Stimulated activated CD4-positive, alpha-beta T cell treated with anti-CD3 and anti-CD28 coated beads, Interleukin-2, amount 100 ng/mL, for 24 hours (primary cell): ENCODE measurements at regions not wholly inside any gene's neighbourhood (a gene's known extent, or its start where the extent isn't known, plus 50 kb on each side); places are given as distances from the start of the nearest gene placed in this dataset.
"Not testable (repeated sequence)": the region's sequence is repeated elsewhere in the genome, so short reads cannot be mapped to it uniquely, and the experiment has no call there.

ENCODE experiments used
- DNase-seq, 2 donors: peaks; one replicate each; pipeline ENCODE4 v3.0.0-alpha.2; 2020

- no peak for DNase-seq
These were observed 106.4 kb downstream of the BRD1 start for GRCh38 chr22:49721211-49721763.

GRCh38 chr22:49720279-49720959 is 107.3 kb downstream of the BRD1 start:
- DNase-seq, result no peak

GRCh38 chr22:49719046-49719445 is 108.6 kb downstream of the BRD1 start:
- no peak for DNase-seq

- DNase-seq, result no peak
These were observed 109.3 kb downstream of the BRD1 start for GRCh38 chr22:49718396-49718795.

GRCh38 chr22:49717322-49717919 is 110.3 kb downstream of the BRD1 start:
- DNase-seq, result no peak

DNA sequence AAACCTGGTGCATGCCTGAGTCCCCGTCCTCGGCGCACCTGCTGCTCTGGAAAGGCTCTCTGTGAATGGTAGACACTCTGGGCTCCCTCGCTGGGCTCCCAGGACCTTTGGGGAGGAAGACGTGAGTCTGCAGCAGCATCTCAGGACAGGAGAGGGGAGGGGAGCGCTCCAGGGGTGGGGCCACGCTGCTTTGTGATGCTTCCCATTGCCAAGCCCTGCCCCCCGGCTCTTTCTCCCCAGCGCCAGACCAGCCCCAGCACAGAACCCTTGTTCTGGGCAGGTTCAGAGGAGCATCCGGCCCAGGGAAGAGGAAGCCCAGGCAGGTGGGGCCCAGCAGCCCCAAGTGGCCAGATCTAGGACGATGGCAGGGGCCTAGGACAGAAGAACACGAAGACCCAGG is 111.2 kb downstream of the BRD1 start:
- no peak for DNase-seq

GRCh38 chr22:49715450-49715849 is 112.2 kb downstream of the BRD1 start:
- no peak for DNase-seq

GRCh38 chr22:49713003-49713402 is 114.7 kb downstream of the BRD1 start:
- no peak for DNase-seq

DNA sequence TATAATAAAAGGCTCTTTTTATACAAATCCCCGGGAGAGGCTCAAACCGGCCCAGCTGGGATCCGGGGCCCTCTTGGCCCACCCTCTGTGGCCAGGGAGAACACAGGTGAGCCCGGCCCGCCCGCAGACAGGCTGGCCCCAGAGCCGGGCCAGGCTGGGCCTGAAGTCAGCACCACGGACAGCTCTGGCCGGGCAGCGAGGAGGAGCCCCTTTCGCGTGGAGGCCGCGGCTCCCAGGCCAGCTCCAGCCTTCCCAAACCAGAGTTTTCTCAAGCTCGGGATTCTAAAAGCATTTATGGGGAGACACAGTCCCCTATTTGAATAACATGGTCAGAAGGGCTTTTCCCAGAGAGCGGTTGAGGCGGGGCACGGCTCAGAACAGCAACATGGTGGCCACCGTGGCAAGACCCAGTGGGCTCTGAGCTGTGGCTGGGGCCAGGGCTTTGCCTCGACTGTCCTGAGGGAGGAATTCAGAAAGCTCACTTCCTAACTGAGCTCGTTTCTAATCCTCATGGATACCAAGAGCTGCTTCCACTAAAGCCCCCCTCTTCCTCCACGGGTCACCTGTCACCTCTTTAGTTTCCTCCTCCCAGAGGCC is 115.4 kb downstream of the BRD1 start:
- DNase-seq, result no peak

DNA sequence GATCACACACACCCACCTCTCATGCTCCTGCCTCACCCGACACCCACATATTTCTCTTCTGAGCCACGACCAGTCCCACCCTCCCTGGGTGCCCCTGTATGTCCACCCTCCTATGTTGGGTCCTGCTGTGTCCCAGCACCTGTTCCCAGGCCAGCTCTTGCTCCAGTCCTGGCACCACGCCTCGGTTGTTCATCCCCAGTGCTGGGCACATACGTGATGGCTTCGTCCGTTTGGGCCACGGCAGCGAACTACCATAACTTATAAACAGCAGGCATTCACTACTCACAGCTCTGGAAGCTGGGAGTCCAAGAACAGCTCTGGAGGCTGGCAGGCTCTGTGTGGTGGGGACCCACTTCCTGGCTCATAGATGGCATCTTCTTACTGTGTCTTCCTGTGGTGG is 116.9 kb downstream of the BRD1 start:
- no peak for DNase-seq

DNA sequence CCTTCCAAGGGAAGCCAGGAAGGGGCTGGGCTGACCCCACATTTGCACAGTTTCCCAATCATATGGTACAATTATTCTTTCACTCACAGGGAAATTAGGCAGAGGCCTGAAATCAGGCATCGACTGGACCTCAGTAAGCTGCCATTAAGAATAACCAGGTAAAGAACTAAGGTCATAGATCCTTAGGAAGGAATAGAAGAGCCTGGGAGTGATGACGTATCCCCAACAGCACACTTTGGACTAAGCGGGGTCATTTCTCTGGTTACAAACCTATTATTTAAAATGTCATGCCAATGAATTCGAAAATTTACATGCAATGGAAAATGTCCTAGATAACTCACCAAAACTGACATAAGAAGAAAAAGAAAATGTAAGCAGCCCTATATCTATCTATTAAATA is 118.2 kb downstream of the BRD1 start:
- DNase-seq, result no peak

GRCh38 chr22:49705972-49706352 is 121.7 kb downstream of the BRD1 start:
- no peak for DNase-seq

- no peak for DNase-seq
These were observed 122.3 kb downstream of the BRD1 start for GRCh38 chr22:49705216-49705971.

DNA sequence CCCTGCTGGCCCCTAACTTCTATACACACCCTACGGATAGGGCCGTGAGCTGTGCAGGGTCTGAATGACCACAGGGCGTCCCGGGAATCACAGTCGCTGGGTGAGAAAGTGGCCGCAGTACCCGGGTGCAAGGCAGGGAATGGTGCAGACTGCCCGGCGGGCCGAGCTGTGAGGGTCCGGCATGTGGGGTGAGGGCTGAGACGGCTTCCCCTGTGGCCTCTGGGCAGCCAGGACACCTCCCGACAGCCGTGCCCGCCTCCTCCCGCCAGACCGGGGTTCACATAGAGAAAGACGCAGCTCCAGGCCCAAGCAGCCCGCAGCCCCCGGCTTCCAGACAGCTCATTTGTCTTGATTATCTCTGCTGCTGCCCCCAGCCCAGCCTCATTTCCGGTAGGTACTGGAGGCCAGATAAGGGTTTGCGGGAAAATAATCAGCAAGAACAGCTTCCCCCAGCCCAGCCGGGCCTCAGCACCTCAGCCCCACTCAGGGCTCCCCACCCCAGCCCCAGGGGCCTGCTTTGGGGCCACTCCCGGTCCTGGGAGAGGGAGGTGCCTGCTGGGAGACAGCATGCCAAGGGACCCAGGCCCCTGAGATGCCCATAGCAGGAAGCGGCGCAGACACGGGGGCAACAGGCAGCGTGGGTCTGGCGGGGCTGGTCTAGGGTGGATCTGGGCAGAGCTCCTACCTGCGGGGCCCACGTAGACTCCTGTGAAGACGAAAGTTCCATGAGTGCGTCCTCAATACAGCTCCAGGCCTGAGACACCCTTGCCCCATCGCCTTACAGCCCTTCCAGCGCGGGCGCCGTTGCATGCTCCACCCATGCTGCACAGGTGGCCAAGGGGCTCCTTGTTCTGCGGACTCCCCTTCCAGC is 123.1 kb downstream of the BRD1 start:
- DNase-seq, result no peak

DNA sequence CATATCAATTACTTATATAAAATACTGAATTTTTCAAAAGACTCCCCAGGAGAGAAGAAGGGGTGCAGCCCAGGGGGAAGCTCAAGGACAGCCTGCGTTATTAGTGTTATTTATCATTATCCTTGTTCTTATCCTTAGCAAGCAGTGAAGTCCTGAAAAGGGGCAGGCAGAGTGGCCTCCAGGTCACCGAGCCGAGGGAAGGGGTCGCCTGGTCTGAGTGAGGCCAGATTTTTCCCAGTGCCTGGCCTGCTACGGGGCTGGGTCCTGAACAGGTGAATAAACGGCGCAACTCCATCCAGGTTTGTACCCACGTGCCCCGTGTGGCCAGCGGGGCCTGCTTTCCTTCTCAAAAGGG is 123.7 kb downstream of the BRD1 start:
- DNase-seq, result no peak

DNA sequence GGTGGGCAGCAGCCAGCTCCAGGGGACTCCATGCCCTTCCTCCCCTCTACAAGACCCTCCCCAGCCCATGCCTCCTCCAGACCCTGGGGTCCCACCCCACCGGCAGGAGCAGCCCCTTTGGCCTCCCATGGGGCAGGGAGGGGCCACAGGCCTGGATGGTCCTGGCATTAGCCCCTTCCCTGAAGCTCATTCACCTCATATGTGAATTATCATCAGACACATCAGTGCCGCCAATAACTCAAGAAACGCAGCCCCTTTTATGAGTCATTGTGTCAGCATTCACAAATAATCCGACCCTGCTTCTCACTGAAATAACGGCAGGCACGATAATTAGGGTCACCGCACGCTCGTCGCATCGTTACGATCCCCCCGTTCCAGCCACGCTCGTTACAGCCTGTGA is 124.2 kb downstream of the BRD1 start:
- no peak for DNase-seq

GRCh38 chr22:49702068-49702397 is 125.6 kb downstream of the BRD1 start:
- DNase-seq, result no peak

DNA sequence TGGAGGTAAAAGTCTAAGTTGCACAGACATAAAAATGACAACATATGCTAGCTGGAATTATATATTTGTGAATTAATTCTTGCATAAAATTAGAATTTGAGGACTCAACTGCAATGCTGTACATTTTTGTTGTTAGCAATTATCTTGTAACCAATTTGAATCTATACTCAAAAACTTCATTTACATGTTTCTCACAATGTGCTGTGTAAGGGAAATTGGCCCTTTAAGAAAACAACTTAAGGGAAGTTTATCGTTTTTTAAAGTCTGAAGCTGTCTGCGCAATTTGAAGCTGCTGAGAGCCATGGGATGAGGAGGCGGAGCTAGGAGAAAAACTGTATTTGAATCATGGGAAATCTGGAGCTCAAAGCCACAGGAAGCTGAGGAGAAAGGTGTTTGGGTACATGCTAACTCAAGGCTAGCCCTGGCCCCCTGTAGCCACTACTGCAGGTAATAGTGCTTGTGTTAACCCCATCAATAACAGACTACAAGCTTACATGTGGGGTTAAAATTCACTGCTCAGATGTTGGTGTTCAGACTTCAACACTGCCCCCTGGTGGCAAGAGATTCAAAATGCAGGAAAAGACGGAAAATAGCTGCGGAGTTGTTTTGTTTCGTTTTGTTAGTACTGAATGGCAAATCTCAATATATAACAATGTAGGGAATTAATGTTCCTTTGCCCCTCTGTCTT is 126.1 kb downstream of the BRD1 start:
- no peak for DNase-seq

GRCh38 chr22:49699928-49700498 is 127.7 kb downstream of the BRD1 start:
- no peak for DNase-seq

GRCh38 chr22:49699476-49699875 is 128.2 kb downstream of the BRD1 start:
- DNase-seq, result no peak

GRCh38 chr22:49698616-49699015 is 129.1 kb downstream of the BRD1 start:
- not testable (repeated sequence) for DNase-seq

DNA sequence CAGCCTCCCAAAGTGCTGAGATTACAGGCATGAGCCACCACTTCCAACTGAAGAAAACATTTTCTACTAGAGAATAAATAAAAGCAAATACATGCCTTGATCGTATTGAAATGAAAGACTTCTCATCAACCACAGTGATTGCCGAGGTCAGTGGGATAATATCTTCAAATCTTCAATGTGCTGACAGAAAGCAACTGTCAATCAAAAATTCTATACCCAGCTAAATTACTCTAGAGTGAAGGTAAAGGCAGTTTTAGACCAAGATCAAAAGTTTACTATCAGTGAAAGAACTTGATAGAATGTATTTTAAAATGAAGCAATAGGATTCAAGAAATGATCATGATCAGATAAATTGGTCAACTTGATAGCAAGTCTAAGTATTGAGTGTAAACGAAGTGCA is 130.6 kb downstream of the BRD1 start:
- DNase-seq, result no peak
